ENCODE measurements at regions not wholly inside any gene's neighbourhood (a gene's known extent, or its start where the extent isn't known, plus 50 kb on each side); places are given as distances from the start of the nearest gene placed in this dataset.

- no peak for TF ChIP-seq POLR2A (IDR thresholded peaks at IDR 0.05)
- no peak for TF ChIP-seq CTCF (IDR thresholded peaks at IDR 0.05)
- H3K9me3 ChIP-seq: no peaks in the 10 kb centered on the region
- H3K4me3 ChIP-seq: no peak overlapping the region
- no peak for DNase-seq
- H3K36me3 ChIP-seq: no peaks in the 10 kb centered on the region
- H3K27ac ChIP-seq: no peak overlapping the region
- no peaks in the 10 kb centered on the region for H3K4me1 ChIP-seq
- H3K27me3 ChIP-seq: no peaks in the 10 kb centered on the region
Observed at GRCh38 chr14:43853541-43853940, 653.5 kb downstream of the FSCB start.

- Histone ChIP-seq H3K4me3 (no peak overlapping the region), H3K4me1 (no peaks in the 10 kb centered on the region), H3K27me3 (no peaks in the 10 kb centered on the region), H3K9me3 (no peaks in the 10 kb centered on the region), H3K27ac (no peak overlapping the region), H3K36me3 (no peaks in the 10 kb centered on the region)
- no peak for DNase-seq
- TF ChIP-seq POLR2A (IDR thresholded peaks at IDR 0.05) (no peak), CTCF (IDR thresholded peaks at IDR 0.05) (no peak)
Observed at GRCh38 chr14:43803076-43803689, 703.9 kb downstream of the FSCB start.

GRCh38 chr14:43795600-43796228 is 711.4 kb downstream of the FSCB start:
- Histone ChIP-seq H3K4me3 (no peak overlapping the region), H3K9me3 (no peaks in the 10 kb centered on the region), H3K27me3 (no peaks in the 10 kb centered on the region), H3K27ac (no peak overlapping the region), H3K4me1 (no peaks in the 10 kb centered on the region), H3K36me3 (no peaks in the 10 kb centered on the region)
- DNase-seq: no peak
- no peak for TF ChIP-seq POLR2A (IDR thresholded peaks at IDR 0.05)
- TF ChIP-seq CTCF (IDR thresholded peaks at IDR 0.05): no peak

- no peak overlapping the region for H3K4me3 ChIP-seq
- no peak for DNase-seq
- no peaks in the 10 kb centered on the region for H3K4me1 ChIP-seq
- H3K27ac ChIP-seq: no peak overlapping the region
- no peaks in the 10 kb centered on the region for H3K36me3 ChIP-seq
- no peaks in the 10 kb centered on the region for H3K27me3 ChIP-seq
- TF ChIP-seq POLR2A (IDR thresholded peaks at IDR 0.05) (no peak), CTCF (IDR thresholded peaks at IDR 0.05) (no peak)
- no peaks in the 10 kb centered on the region for H3K9me3 ChIP-seq
Observed at GRCh38 chr14:43793579-43793978, 713.5 kb downstream of the FSCB start.

GRCh38 chr14:43792980-43793379 is 714.1 kb downstream of the FSCB start:
- Histone ChIP-seq H3K9me3 (no peaks in the 10 kb centered on the region), H3K27me3 (no peaks in the 10 kb centered on the region), H3K4me3 (no peak overlapping the region), H3K4me1 (no peaks in the 10 kb centered on the region), H3K36me3 (no peaks in the 10 kb centered on the region), H3K27ac (no peak overlapping the region)
- no peak for DNase-seq
- TF ChIP-seq POLR2A (IDR thresholded peaks at IDR 0.05): no peak
- TF ChIP-seq CTCF (IDR thresholded peaks at IDR 0.05): no peak
